ENCODE measurements at regions not wholly inside any gene's neighbourhood (a gene's known extent, or its start where the extent isn't known, plus 50 kb on each side); places are given as distances from the start of the nearest gene placed in this dataset.
"Not testable (repeated sequence)": the region's sequence is repeated elsewhere in the genome, so short reads cannot be mapped to it uniquely, and the experiment has no call there.

- no peak for DNase-seq (ENCODE audit: low spot score)
These were observed 53.1 kb upstream of the SEPTIN5 start for GRCh38 chr22:19661156-19661555.

GRCh38 chr22:19662049-19662684 lies 52.1 kb upstream of the SEPTIN5 start:
- DNase-seq (ENCODE audit: low spot score), result not testable (repeated sequence)

- peak; percentile 77 for DNase-seq (ENCODE audit: low spot score)
These were observed 51.0 kb upstream of the SEPTIN5 start for GRCh38 chr22:19663286-19663815.

- peak; percentile 19 for DNase-seq (ENCODE audit: low spot score)
These were observed 50.4 kb upstream of the SEPTIN5 start for GRCh38 chr22:19663821-19664355.

GRCh38 chr22:19664406-19664805 lies 49.9 kb upstream of the SEPTIN5 start:
- no peak for DNase-seq (ENCODE audit: low spot score)

All from A172 (cell line).